WTC11 (cell line): ENCODE measurements at regions not wholly inside any gene's neighbourhood (a gene's known extent, or its start where the extent isn't known, plus 50 kb on each side); places are given as distances from the start of the nearest gene placed in this dataset.

ENCODE experiments used
- ATAC-seq: fragments of 200-7000 bp; cut with Tn5 transposase; 2 replicates; pipeline ENCODE4 v1.10.0; 2021; ENCODE audit warnings: mild to moderate bottlenecking, moderate library complexity
- CTCF ChIA-PET: fragments of 300-600 bp; sonication (Branson Sonifier 250); formaldehyde crosslinking; loops from one replicate; lab custom pipeline; 2021; ENCODE audit warnings: antibody characterized with exemption; lab: Charles Lee
- POLR2A ChIA-PET: fragments of 350-600 bp; sonication (Branson Sonifier 250); formaldehyde crosslinking; loops from one replicate; lab custom pipeline; 2021; ENCODE audit warnings: antibody characterized with exemption; lab: Charles Lee
- DNase-seq: peaks from one replicate; pipeline ENCODE4 v3.0.0; 2021; ENCODE audit warnings: low spot score
- H3K27ac Mint-ChIP-seq: 2 replicates; pipeline ENCODE4 v1.8.0; 2021; ENCODE audit warnings: mixed read lengths
- H3K27me3 Mint-ChIP-seq: 2 replicates; pipeline ENCODE4 v1.8.0; 2021; ENCODE audit warnings: low read depth, mild to moderate bottlenecking, moderate library complexity, mixed read lengths
- H3K36me3 Mint-ChIP-seq: 2 replicates; pipeline ENCODE4 v1.8.0; 2021; ENCODE audit warnings: mixed read lengths
- H3K4me1 Mint-ChIP-seq: 2 replicates; pipeline ENCODE4 v1.8.0; 2022; ENCODE audit warnings: mixed read lengths
- H3K4me3 Mint-ChIP-seq: 2 replicates; pipeline ENCODE4 v1.8.0; 2021; ENCODE audit warnings: mild to moderate bottlenecking, moderate library complexity, mixed read lengths
- H3K9me3 Mint-ChIP-seq: 2 replicates; pipeline ENCODE4 v1.8.0; 2021; ENCODE audit warnings: mixed read lengths
- ATF2 ChIP-seq: sonication (generic); formaldehyde crosslinking; IDR thresholded peaks from 2 replicates; pipeline ENCODE4 v1.8.1; 2022; ENCODE audit warnings: low read depth, missing genetic modification reagents, borderline replicate concordance
- ATF3 ChIP-seq: sonication (generic); formaldehyde crosslinking; conservative IDR thresholded peaks from 2 replicates; pipeline ENCODE4 v1.8.1; 2022; ENCODE audit warnings: mild to moderate bottlenecking, missing genetic modification reagents
- CREB1 ChIP-seq: sonication (generic); formaldehyde crosslinking; IDR thresholded peaks from 2 replicates; pipeline ENCODE4 v1.8.0; 2023; ENCODE audit warnings: mild to moderate bottlenecking, missing genetic modification reagents
- E2F4 ChIP-seq: sonication (generic); formaldehyde crosslinking; IDR thresholded peaks from 2 replicates; pipeline ENCODE4 v1.8.1; 2022; ENCODE audit warnings: low read depth, mild to moderate bottlenecking, moderate library complexity, missing genetic modification reagents, borderline replicate concordance
- ELF4 ChIP-seq: sonication (generic); formaldehyde crosslinking; IDR thresholded peaks from 2 replicates; pipeline ENCODE4 v1.8.1; 2022; ENCODE audit warnings: low read depth, mild to moderate bottlenecking, moderate library complexity, missing genetic modification reagents
- FOXK1 ChIP-seq: sonication (generic); formaldehyde crosslinking; IDR thresholded peaks from 2 replicates; pipeline ENCODE4 v1.8.0; 2022; ENCODE audit warnings: mild to moderate bottlenecking, moderate library complexity, missing genetic modification reagents
- HMGXB4 ChIP-seq: sonication (generic); formaldehyde crosslinking; IDR thresholded peaks from 2 replicates; pipeline ENCODE4 v1.8.1; 2023; ENCODE audit warnings: mild to moderate bottlenecking, moderate library complexity, missing genetic modification reagents
- IRF2 ChIP-seq: sonication (generic); formaldehyde crosslinking; IDR thresholded peaks from 2 replicates; pipeline ENCODE4 v1.8.0; 2022; ENCODE audit warnings: low read depth, missing genetic modification reagents, borderline replicate concordance
- JUN ChIP-seq: sonication (generic); formaldehyde crosslinking; IDR thresholded peaks from 2 replicates; pipeline ENCODE4 v1.8.0; 2023; ENCODE audit warnings: mild to moderate bottlenecking, missing genetic modification reagents
- MLX ChIP-seq: sonication (generic); formaldehyde crosslinking; IDR thresholded peaks from 2 replicates; pipeline ENCODE4 v1.8.1; 2023; ENCODE audit warnings: mild to moderate bottlenecking, missing genetic modification reagents, moderate library complexity
- NFATC4 ChIP-seq: fragments of 250-450 bp; sonication (Bioruptor Pico); IDR thresholded peaks from 2 replicates; pipeline ENCODE4 v1.9.0; 2021; ENCODE audit warnings: mild to moderate bottlenecking
- NR1H2 ChIP-seq: sonication (generic); formaldehyde crosslinking; IDR thresholded peaks from 2 replicates; pipeline ENCODE4 v1.9.0; 2021; ENCODE audit warnings: mild to moderate bottlenecking, moderate library complexity, missing genetic modification reagents
- NR2C2 ChIP-seq: sonication (generic); formaldehyde crosslinking; IDR thresholded peaks from 2 replicates; pipeline ENCODE4 v1.8.0; 2022; ENCODE audit warnings: mild to moderate bottlenecking, missing genetic modification reagents
- OVOL2 ChIP-seq: fragments of 250-450 bp; sonication (Bioruptor Pico); IDR thresholded peaks from 2 replicates; pipeline ENCODE4 v1.9.0; 2021; ENCODE audit warnings: mild to moderate bottlenecking, borderline replicate concordance
- RELA ChIP-seq: sonication (generic); formaldehyde crosslinking; IDR thresholded peaks from 2 replicates; pipeline ENCODE4 v1.8.1; 2022; ENCODE audit warnings: missing genetic modification reagents, mild to moderate bottlenecking, borderline replicate concordance
- SP1 ChIP-seq: sonication (generic); formaldehyde crosslinking; conservative IDR thresholded peaks from 2 replicates; pipeline ENCODE4 v1.8.1; 2022; ENCODE audit warnings: missing genetic modification reagents
- TEAD1 ChIP-seq: sonication (generic); formaldehyde crosslinking; IDR thresholded peaks from 2 replicates; pipeline ENCODE4 v1.8.0; 2022; ENCODE audit warnings: mild to moderate bottlenecking, missing genetic modification reagents
- TEAD4 ChIP-seq: sonication (generic); formaldehyde crosslinking; IDR thresholded peaks from 2 replicates; pipeline ENCODE4 v1.8.0; 2022; ENCODE audit warnings: mild to moderate bottlenecking, missing genetic modification reagents
- USF1 ChIP-seq: sonication (generic); formaldehyde crosslinking; IDR thresholded peaks from 2 replicates; pipeline ENCODE4 v1.8.0; 2022; ENCODE audit warnings: mild to moderate bottlenecking, missing genetic modification reagents
- ZBTB43 ChIP-seq: sonication (generic); formaldehyde crosslinking; IDR thresholded peaks from 2 replicates; pipeline ENCODE4 v1.8.1; 2023; ENCODE audit warnings: mild to moderate bottlenecking, missing genetic modification reagents
- ZNF317 ChIP-seq: sonication (generic); formaldehyde crosslinking; IDR thresholded peaks from 2 replicates; pipeline ENCODE4 v1.8.1; 2023; ENCODE audit warnings: low read depth, mild to moderate bottlenecking, moderate library complexity, missing genetic modification reagents, borderline replicate concordance
- ZNF423 ChIP-seq: fragments of 250-450 bp; sonication (Bioruptor Pico); IDR thresholded peaks from 2 replicates; pipeline ENCODE4 v2.1.2; 2022; ENCODE audit warnings: mild to moderate bottlenecking, moderate library complexity
- ZNF425 ChIP-seq: fragments of 250-450 bp; sonication (Bioruptor Pico); conservative IDR thresholded peaks from 2 replicates; pipeline ENCODE4 v1.9.0; 2021; ENCODE audit warnings: mild to moderate bottlenecking

GRCh38 chr9:90092508-90092907 lies 487.7 kb downstream of the GADD45G start (continued):
- TF ChIP-seq ZNF425 (CRISPR knock-in tag) (no peak), TEAD4 (CRISPR knock-in tag) (no peak), E2F4 (CRISPR knock-in tag) (no peak), JUN (CRISPR knock-in tag) (no peak), MLX (no peak), USF1 (no peak), HMGXB4 (CRISPR knock-in tag) (no peak), IRF2 (CRISPR knock-in tag) (no peak)
- TF ChIP-seq, all 79 proteins: peak for 0

- DNase-seq: no peak
- no peaks in the 10 kb centered on the region for H3K9me3 Mint-ChIP-seq
- TF ChIP-seq FOXK1 (CRISPR knock-in tag) (no peak), NFATC4 (no peak), ELF4 (CRISPR knock-in tag) (no peak), RELA (CRISPR knock-in tag) (no peak), NR2C2 (CRISPR knock-in tag) (no peak), OVOL2 (CRISPR knock-in tag) (no peak), ZBTB43 (CRISPR knock-in tag) (no peak), SP1 (CRISPR knock-in tag) (no peak), ZNF317 (no peak), ZNF423 (CRISPR knock-in tag) (no peak), NR1H2 (CRISPR knock-in tag) (no peak), TEAD1 (CRISPR knock-in tag) (no peak), CREB1 (CRISPR knock-in tag) (no peak), ATF2 (no peak), ATF3 (no peak)
- ChIA-PET CTCF (interaction anchor here (0.7 to 6.3 kb wide), 6 partner anchors 117 to 503 kb away, joined by 4 to 43 read pairs (median 16); no protein-coding TSS in a partner anchor), POLR2A (interaction anchor here (0.8 to 0.9 kb wide), 2 partner anchors 19 to 490 kb away, joined by 3 read pairs; no protein-coding TSS in a partner anchor)
- no peak overlapping the region for H3K27ac Mint-ChIP-seq
- H3K4me1 Mint-ChIP-seq: no peaks in the 10 kb centered on the region
- ATAC-seq: no peak
- no peaks in the 10 kb centered on the region for H3K27me3 Mint-ChIP-seq
- no peak overlapping the region for H3K4me3 Mint-ChIP-seq
- H3K36me3 Mint-ChIP-seq: no peaks in the 10 kb centered on the region
Measured at GRCh38 chr9:90095682-90096081, 490.9 kb downstream of the GADD45G start.
